MM.1S (cell line): ENCODE measurements at regions not wholly inside any gene's neighbourhood (a gene's known extent, or its start where the extent isn't known, plus 50 kb on each side); places are given as distances from the start of the nearest gene placed in this dataset.

Experiments used
- DNase-seq: peaks from one replicate; pipeline ENCODE4 v3.0.0-alpha.2; 2015
- H2AFZ ChIP-seq: fragments of 300-600 bp; sonication (generic); 2 replicates; pipeline ENCODE4 v1.6.0; 2016; ENCODE audit warnings: antibody characterized with exemption, low read length
- H3F3A ChIP-seq: fragments of 300-600 bp; sonication (generic); 2 replicates; pipeline ENCODE4 v1.6.1; 2016; ENCODE audit warnings: mild to moderate bottlenecking, antibody characterized with exemption, low read length, moderate library complexity, mixed read lengths; ENCODE audit not compliant: insufficient read depth
- H3K27ac ChIP-seq: fragments of 300-600 bp; sonication (generic); 2 replicates; pipeline ENCODE4 v1.5.1; 2016; ENCODE audit warnings: mild to moderate bottlenecking, low read length
- H3K27me3 ChIP-seq: fragments of 300-600 bp; sonication (generic); replicated peaks from 2 replicates; pipeline ENCODE4 v1.6.0; 2016; ENCODE audit warnings: low read length; ENCODE audit not compliant: insufficient read depth
- H3K36me3 ChIP-seq: fragments of 300-600 bp; sonication (generic); replicated peaks from 2 replicates; pipeline ENCODE4 v1.6.1; 2016; ENCODE audit warnings: mild to moderate bottlenecking, low read length, mixed read lengths; ENCODE audit not compliant: insufficient read depth
- H3K4me1 ChIP-seq: fragments of 300-600 bp; sonication (generic); 2 replicates; pipeline ENCODE4 v1.6.1; 2016; ENCODE audit warnings: low read length, mixed read lengths
- H3K4me2 ChIP-seq: fragments of 300-600 bp; sonication (generic); 2 replicates; pipeline ENCODE4 v1.6.0; 2016; ENCODE audit warnings: low read depth, low read length
- H3K4me3 ChIP-seq: fragments of 300-600 bp; sonication (generic); 2 replicates; pipeline ENCODE4 v1.5.1; 2016; ENCODE audit warnings: low read length, mixed read lengths
- H3K79me2 ChIP-seq: fragments of 300-600 bp; sonication (generic); 2 replicates; pipeline ENCODE4 v1.6.1; 2016; ENCODE audit warnings: mixed run types, low read length, mixed read lengths
- H3K9ac ChIP-seq: fragments of 300-600 bp; sonication (generic); 2 replicates; pipeline ENCODE4 v1.6.1; 2016; ENCODE audit warnings: low read length, mixed read lengths
- H3K9me2 ChIP-seq: fragments of 300-600 bp; sonication (generic); replicated peaks from 2 replicates; pipeline ENCODE4 v1.6.1; 2016; ENCODE audit warnings: mild to moderate bottlenecking, low read length, mixed read lengths; ENCODE audit not compliant: insufficient read depth
- H3K9me3 ChIP-seq: fragments of 300-600 bp; sonication (generic); replicated peaks from 2 replicates; pipeline ENCODE4 v1.6.1; 2016; ENCODE audit warnings: mild to moderate bottlenecking, low read length, mixed read lengths; ENCODE audit not compliant: insufficient read depth
- H4K20me1 ChIP-seq: fragments of 300-600 bp; sonication (generic); 2 replicates; pipeline ENCODE4 v1.6.1; 2016; ENCODE audit warnings: mild to moderate bottlenecking, low read length, moderate library complexity, mixed read lengths; ENCODE audit not compliant: insufficient read depth
- EZH2 ChIP-seq: fragments of 300-600 bp; sonication (generic); optimal IDR thresholded peaks from 2 replicates; pipeline ENCODE3; 2017; ENCODE audit warnings: low read depth, mild to moderate bottlenecking, antibody characterized with exemption, low read length, mixed read lengths
- EZH2phosphoT487 ChIP-seq: fragments of 300-600 bp; sonication (generic); IDR thresholded peaks from 2 replicates; pipeline ENCODE4 v1.6.1; 2018; ENCODE audit warnings: antibody characterized with exemption, low read length
- TF ChIP-seq, protein P1 (sequence below): fragments of 300-600 bp; sonication (generic); IDR thresholded peaks from 2 replicates; pipeline ENCODE4 v1.5.1; 2016; ENCODE audit warnings: antibody characterized with exemption, low read length, mixed read lengths

DNA sequence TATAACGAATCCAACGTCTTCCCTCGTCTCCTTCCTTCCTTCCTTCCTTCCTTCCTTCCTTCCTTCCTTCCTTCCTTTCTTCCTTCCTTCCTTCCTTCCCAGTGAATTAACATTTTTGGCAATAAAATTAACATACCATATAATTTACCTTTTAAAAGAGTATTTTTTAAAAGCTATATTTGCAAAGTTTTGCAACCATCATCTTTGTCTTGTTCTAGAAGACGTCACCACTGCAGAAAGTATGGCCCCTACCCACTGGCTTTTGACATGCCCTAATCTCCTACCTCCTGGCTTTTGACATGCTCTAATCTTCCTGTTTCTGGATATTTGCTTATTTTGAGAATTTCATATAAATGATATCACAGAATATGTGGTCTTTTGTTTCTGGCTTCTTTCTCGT lies 1023.9 kb upstream of the ZEB2 start:
- Histone ChIP-seq H3K4me1 (no peaks in the 10 kb centered on the region), H3K9me3 (no peaks in the 10 kb centered on the region), H4K20me1 (no peaks in the 10 kb centered on the region), H3K9ac (no peak overlapping the region), H3K4me3 (no peak overlapping the region), H3K9me2 (no peaks in the 10 kb centered on the region), H3K27ac (no peak overlapping the region), H3K27me3 (no peaks in the 10 kb centered on the region), H3K36me3 (no peaks in the 10 kb centered on the region), H2AFZ (no peak overlapping the region), H3K79me2 (no peaks in the 10 kb centered on the region), H3F3A (no peaks in the 10 kb centered on the region), H3K4me2 (no peak overlapping the region)
- no peak for TF ChIP-seq EZH2phosphoT487
- TF ChIP-seq, protein P1, sequence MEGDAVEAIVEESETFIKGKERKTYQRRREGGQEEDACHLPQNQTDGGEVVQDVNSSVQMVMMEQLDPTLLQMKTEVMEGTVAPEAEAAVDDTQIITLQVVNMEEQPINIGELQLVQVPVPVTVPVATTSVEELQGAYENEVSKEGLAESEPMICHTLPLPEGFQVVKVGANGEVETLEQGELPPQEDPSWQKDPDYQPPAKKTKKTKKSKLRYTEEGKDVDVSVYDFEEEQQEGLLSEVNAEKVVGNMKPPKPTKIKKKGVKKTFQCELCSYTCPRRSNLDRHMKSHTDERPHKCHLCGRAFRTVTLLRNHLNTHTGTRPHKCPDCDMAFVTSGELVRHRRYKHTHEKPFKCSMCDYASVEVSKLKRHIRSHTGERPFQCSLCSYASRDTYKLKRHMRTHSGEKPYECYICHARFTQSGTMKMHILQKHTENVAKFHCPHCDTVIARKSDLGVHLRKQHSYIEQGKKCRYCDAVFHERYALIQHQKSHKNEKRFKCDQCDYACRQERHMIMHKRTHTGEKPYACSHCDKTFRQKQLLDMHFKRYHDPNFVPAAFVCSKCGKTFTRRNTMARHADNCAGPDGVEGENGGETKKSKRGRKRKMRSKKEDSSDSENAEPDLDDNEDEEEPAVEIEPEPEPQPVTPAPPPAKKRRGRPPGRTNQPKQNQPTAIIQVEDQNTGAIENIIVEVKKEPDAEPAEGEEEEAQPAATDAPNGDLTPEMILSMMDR, result no peak
- no peak for TF ChIP-seq EZH2
- DNase-seq, result no peak

- Histone ChIP-seq H3K4me1 (no peaks in the 10 kb centered on the region), H2AFZ (no peak overlapping the region), H3K9me2 (no peaks in the 10 kb centered on the region), H3K9ac (no peak overlapping the region), H3K79me2 (no peaks in the 10 kb centered on the region), H3K27ac (no peak overlapping the region), H3K36me3 (no peaks in the 10 kb centered on the region), H3F3A (no peaks in the 10 kb centered on the region), H3K27me3 (no peaks in the 10 kb centered on the region), H3K4me3 (no peak overlapping the region), H4K20me1 (no peaks in the 10 kb centered on the region), H3K9me3 (no peaks in the 10 kb centered on the region), H3K4me2 (no peak overlapping the region)
- TF ChIP-seq EZH2, result no peak
- no peak for TF ChIP-seq EZH2phosphoT487
- TF ChIP-seq, protein P1, result no peak
- DNase-seq, result no peak
Measured at GRCh38 chr2:145543155-145543554, 1023.2 kb upstream of the ZEB2 start.

GRCh38 chr2:145541028-145541427 lies 1021.1 kb upstream of the ZEB2 start:
- no peak overlapping the region for H3K9ac ChIP-seq
- no peak overlapping the region for H3K27ac ChIP-seq
- TF ChIP-seq, protein P1, result no peak
- TF ChIP-seq EZH2, result no peak
- TF ChIP-seq EZH2phosphoT487, result no peak
- no peak overlapping the region for H3K4me3 ChIP-seq
- H3K4me1 ChIP-seq, result no peaks in the 10 kb centered on the region
- H3F3A ChIP-seq, result no peaks in the 10 kb centered on the region
- H3K36me3 ChIP-seq, result no peaks in the 10 kb centered on the region
- H3K4me2 ChIP-seq, result no peak overlapping the region
- H3K79me2 ChIP-seq, result no peaks in the 10 kb centered on the region
- no peak overlapping the region for H2AFZ ChIP-seq
- no peaks in the 10 kb centered on the region for H3K9me3 ChIP-seq
- no peaks in the 10 kb centered on the region for H4K20me1 ChIP-seq
- DNase-seq, result no peak
- no peaks in the 10 kb centered on the region for H3K27me3 ChIP-seq
- H3K9me2 ChIP-seq, result no peaks in the 10 kb centered on the region
